ENCODE measurements at regions not wholly inside any gene's neighbourhood (a gene's known extent, or its start where the extent isn't known, plus 50 kb on each side); places are given as distances from the start of the nearest gene placed in this dataset.

- no peak for TF ChIP-seq USF2 (IDR thresholded peaks at IDR 0.05; ENCODE audit: borderline replicate concordance, low read depth, low read length)
Observed at GRCh38 chr6:98382246-98382645, 452.1 kb upstream of the POU3F2 start (continued).

GRCh38 chr6:98384334-98384733 is 450.0 kb upstream of the POU3F2 start:
- DNase-seq = no peak
- H3F3A ChIP-seq (replicated peaks; ENCODE audit: insufficient read depth) = no peaks in the 10 kb centered on the region
- H4K20me1 ChIP-seq (ENCODE audit: insufficient read depth) = no peaks in the 10 kb centered on the region
- no peaks in the 10 kb centered on the region for H3K79me2 ChIP-seq (ENCODE audit: insufficient read depth)
- no peaks in the 10 kb centered on the region for H3K9me2 ChIP-seq
- no peak for TF ChIP-seq RFX5 (IDR thresholded peaks at IDR 0.05; ENCODE audit: low read length)
- no peak for TF ChIP-seq PBX3 (IDR thresholded peaks at IDR 0.05)
- no peak for TF ChIP-seq RAD21 (IDR thresholded peaks at IDR 0.05; ENCODE audit: low read length)
- TF ChIP-seq USF1 (IDR thresholded peaks at IDR 0.05; ENCODE audit: borderline replicate concordance, low read depth) = no peak
- TF ChIP-seq SMC3 (IDR thresholded peaks at IDR 0.05; ENCODE audit: low read depth, low read length) = no peak
- TF ChIP-seq JUND (IDR thresholded peaks at IDR 0.05) = no peak
- no peak for TF ChIP-seq GABPA (IDR thresholded peaks at IDR 0.05; ENCODE audit: low read depth)
- no peak for TF ChIP-seq POLR2AphosphoS5 (IDR thresholded peaks at IDR 0.05; ENCODE audit: low read depth, low read length)
- TF ChIP-seq TCF12 (IDR thresholded peaks at IDR 0.05) = no peak
- TF ChIP-seq FOXM1 (IDR thresholded peaks at IDR 0.05; ENCODE audit: low read depth) = no peak
- TF ChIP-seq MXI1 (IDR thresholded peaks at IDR 0.05; ENCODE audit: low read depth, low read length) = no peak
- TF ChIP-seq RCOR1 (IDR thresholded peaks at IDR 0.05; ENCODE audit: low read length) = no peak
- no peak for TF ChIP-seq CHD2 (IDR thresholded peaks at IDR 0.05; ENCODE audit: low read length, partially characterized antibody)
- no peak for TF ChIP-seq GATA2 (CRISPR knock-in tag; IDR thresholded peaks at IDR 0.05)
- TF ChIP-seq REST (IDR thresholded peaks at IDR 0.05; ENCODE audit: low read depth, low read length) = no peak
- TF ChIP-seq RXRA (IDR thresholded peaks at IDR 0.05; ENCODE audit: borderline replicate concordance, low read depth) = no peak
- no peak for TF ChIP-seq TAF1 (IDR thresholded peaks at IDR 0.05; ENCODE audit: borderline replicate concordance, low read depth, low read length)
- no peak for TF ChIP-seq CTCF (IDR thresholded peaks at IDR 0.05)
- no peak for TF ChIP-seq MAX (IDR thresholded peaks at IDR 0.05; ENCODE audit: low read depth)
- no peak for TF ChIP-seq IRF3 (IDR thresholded peaks at IDR 0.05; ENCODE audit: low read depth, low read length)
- H3K27me3 ChIP-seq (ENCODE audit: insufficient read depth) = no peaks in the 10 kb centered on the region
- no peaks in the 10 kb centered on the region for H3K36me3 ChIP-seq (replicated peaks in 1 of 2; ENCODE audit: control insufficient read depth in 1 of 2, insufficient read depth in 2 of 2, low read length in 1 of 2)
- H2AFZ ChIP-seq (ENCODE audit: low read depth) = no peak overlapping the region
- ChIA-PET CTCF (interaction anchor here (0.8 kb wide), 1 partner anchor 12 kb away, joined by 4 read pairs; no protein-coding TSS in a partner anchor), POLR2A (no interaction called here)
- no peak overlapping the region for H3K27ac ChIP-seq (ENCODE audit: low read depth in 2 of 2, low read length in 1 of 2)
- H3K4me1 ChIP-seq (ENCODE audit: control insufficient read depth in 1 of 2, insufficient read depth in 2 of 2, low read depth in 1 of 2, low read length in 1 of 2) = no peaks in the 10 kb centered on the region; a peak in 1 of 4 replicates
- H3K4me2 ChIP-seq = no peak overlapping the region
- no peak overlapping the region for H3K9ac ChIP-seq
- no peaks in the 10 kb centered on the region for H3K9me3 ChIP-seq
- WGBS (ENCODE audit: low lambda C conversion rate) = 40% methylated on average over 7 of the region's 7 CpGs
- no peak overlapping the region for H3K4me3 ChIP-seq (ENCODE audit: low read depth in 2 of 2, low read length in 1 of 2)
